Thyroid gland (tissue), 4 donors: ENCODE measurements at regions not wholly inside any gene's neighbourhood (a gene's known extent, or its start where the extent isn't known, plus 50 kb on each side); places are given as distances from the start of the nearest gene placed in this dataset.

ENCODE experiments used
- POLR2A ChIP-seq, 2 donors: fragments of 450-650 bp; IDR thresholded peaks; one replicate each; pipeline ENCODE4 v1.6.1; 2017; ENCODE audit warnings: antibody characterized with exemption in 2 of 2, mild to moderate bottlenecking in 2 of 2, moderate library complexity in 1 of 2
- TF ChIP-seq, protein P1 (sequence below), 6 experiments: fragments of 200-600 bp in 3 of 6; fragments of 450-650 bp in 3 of 6; sonication (generic) in 3 of 6; IDR thresholded peaks; one replicate each; pipeline ENCODE4 v1.5.1; 2016 to 2019; ENCODE audit warnings: antibody characterized with exemption in 6 of 6, mild to moderate bottlenecking in 2 of 6, inconsistent platforms in 1 of 6, moderate library complexity in 1 of 6

GRCh38 chr2:61712060-61712459 lies 141.8 kb downstream of the FAM161A start:
- TF ChIP-seq, protein P1, sequence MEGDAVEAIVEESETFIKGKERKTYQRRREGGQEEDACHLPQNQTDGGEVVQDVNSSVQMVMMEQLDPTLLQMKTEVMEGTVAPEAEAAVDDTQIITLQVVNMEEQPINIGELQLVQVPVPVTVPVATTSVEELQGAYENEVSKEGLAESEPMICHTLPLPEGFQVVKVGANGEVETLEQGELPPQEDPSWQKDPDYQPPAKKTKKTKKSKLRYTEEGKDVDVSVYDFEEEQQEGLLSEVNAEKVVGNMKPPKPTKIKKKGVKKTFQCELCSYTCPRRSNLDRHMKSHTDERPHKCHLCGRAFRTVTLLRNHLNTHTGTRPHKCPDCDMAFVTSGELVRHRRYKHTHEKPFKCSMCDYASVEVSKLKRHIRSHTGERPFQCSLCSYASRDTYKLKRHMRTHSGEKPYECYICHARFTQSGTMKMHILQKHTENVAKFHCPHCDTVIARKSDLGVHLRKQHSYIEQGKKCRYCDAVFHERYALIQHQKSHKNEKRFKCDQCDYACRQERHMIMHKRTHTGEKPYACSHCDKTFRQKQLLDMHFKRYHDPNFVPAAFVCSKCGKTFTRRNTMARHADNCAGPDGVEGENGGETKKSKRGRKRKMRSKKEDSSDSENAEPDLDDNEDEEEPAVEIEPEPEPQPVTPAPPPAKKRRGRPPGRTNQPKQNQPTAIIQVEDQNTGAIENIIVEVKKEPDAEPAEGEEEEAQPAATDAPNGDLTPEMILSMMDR (IDR thresholded peaks at IDR 0.05): no peak
- TF ChIP-seq POLR2A (IDR thresholded peaks at IDR 0.05): no peak
